Fibroblast of lung (primary cell): ENCODE measurements at regions not wholly inside any gene's neighbourhood (a gene's known extent, or its start where the extent isn't known, plus 50 kb on each side); places are given as distances from the start of the nearest gene placed in this dataset.

ENCODE experiments used
- EZH2 ChIP-seq: IDR thresholded peaks from 2 replicates; pipeline ENCODE4 v1.5.1; 2012; ENCODE audit warnings: low read length, control low read depth, mild to moderate bottlenecking; ENCODE audit errors: missing control alignments
- TF ChIP-seq, protein P1 (sequence below), 2 donors: IDR thresholded peaks in 1 of 2; conservative IDR thresholded peaks in 1 of 2; 1 replicate in 1 of 2; 2 replicates in 1 of 2; pipeline ENCODE4 v1.5.1; 2011 to 2012; ENCODE audit warnings: low read length in 2 of 2, control low read depth in 1 of 2, inconsistent platforms in 1 of 2, low read depth in 1 of 2, mild to moderate bottlenecking in 1 of 2

DNA sequence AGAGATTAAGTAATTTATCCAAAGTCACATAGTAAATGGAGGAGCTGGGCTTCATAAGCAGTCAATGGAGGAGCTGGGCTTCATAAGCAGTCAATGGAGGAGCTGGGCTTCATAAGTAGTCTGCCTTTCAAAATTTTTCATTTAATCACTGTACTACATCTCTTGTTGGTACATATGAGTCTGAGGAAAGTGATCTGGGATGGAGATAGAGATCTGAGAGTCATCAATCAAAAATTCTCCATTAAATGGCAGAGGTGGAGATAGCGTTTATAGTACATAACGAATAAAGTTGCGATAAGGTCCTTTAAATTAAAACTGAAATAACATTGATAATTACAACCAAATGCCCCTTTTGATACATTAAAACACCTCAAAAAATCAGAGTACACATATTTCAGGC lies 189.3 kb downstream of the KLF5 start:
- TF ChIP-seq, protein P1, sequence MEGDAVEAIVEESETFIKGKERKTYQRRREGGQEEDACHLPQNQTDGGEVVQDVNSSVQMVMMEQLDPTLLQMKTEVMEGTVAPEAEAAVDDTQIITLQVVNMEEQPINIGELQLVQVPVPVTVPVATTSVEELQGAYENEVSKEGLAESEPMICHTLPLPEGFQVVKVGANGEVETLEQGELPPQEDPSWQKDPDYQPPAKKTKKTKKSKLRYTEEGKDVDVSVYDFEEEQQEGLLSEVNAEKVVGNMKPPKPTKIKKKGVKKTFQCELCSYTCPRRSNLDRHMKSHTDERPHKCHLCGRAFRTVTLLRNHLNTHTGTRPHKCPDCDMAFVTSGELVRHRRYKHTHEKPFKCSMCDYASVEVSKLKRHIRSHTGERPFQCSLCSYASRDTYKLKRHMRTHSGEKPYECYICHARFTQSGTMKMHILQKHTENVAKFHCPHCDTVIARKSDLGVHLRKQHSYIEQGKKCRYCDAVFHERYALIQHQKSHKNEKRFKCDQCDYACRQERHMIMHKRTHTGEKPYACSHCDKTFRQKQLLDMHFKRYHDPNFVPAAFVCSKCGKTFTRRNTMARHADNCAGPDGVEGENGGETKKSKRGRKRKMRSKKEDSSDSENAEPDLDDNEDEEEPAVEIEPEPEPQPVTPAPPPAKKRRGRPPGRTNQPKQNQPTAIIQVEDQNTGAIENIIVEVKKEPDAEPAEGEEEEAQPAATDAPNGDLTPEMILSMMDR (conservative IDR thresholded peaks at IDR 0.05 in 1 of 2, IDR thresholded peaks at IDR 0.05 in 1 of 2; ENCODE audit: low read depth in 1 of 2, low read length in 2 of 2): no peak
- no peak for TF ChIP-seq EZH2
